OCI-LY1 (cell line): ENCODE measurements at regions not wholly inside any gene's neighbourhood (a gene's known extent, or its start where the extent isn't known, plus 50 kb on each side); places are given as distances from the start of the nearest gene placed in this dataset.

Experiments
- H2AFZ ChIP-seq: fragments of 200-600 bp; sonication (generic), shearing (Covaris generic); 2 replicates; pipeline ENCODE4 v1.6.0; 2014; ENCODE audit warnings: antibody characterized with exemption, mild to moderate bottlenecking, low read length
- H3F3A ChIP-seq: fragments of 200-600 bp; sonication (generic), shearing (Covaris generic); 2 replicates; pipeline ENCODE4 v1.6.0; 2014; ENCODE audit warnings: mild to moderate bottlenecking, antibody characterized with exemption, low read length, moderate library complexity; ENCODE audit not compliant: insufficient read depth
- H3K27ac ChIP-seq: fragments of 200-600 bp; sonication (generic); 2 replicates; pipeline ENCODE4 v1.5.1; 2014; ENCODE audit warnings: low read length, mixed run types, mild to moderate bottlenecking, low read depth; ENCODE audit not compliant: poor library complexity, severe bottlenecking
- H3K27me3 ChIP-seq: fragments of 200-600 bp; sonication (generic); 2 replicates; pipeline ENCODE4 v1.6.0; 2014; ENCODE audit warnings: antibody characterized with exemption, mild to moderate bottlenecking, low read length, moderate library complexity; ENCODE audit not compliant: insufficient read depth
- H3K36me3 ChIP-seq: fragments of 200-600 bp; sonication (generic); 2 replicates; pipeline ENCODE4 v1.6.1; 2014; ENCODE audit warnings: mild to moderate bottlenecking, antibody characterized with exemption, low read length, moderate library complexity, mixed read lengths; ENCODE audit not compliant: insufficient read depth
- H3K4me1 ChIP-seq: fragments of 200-600 bp; sonication (generic); 2 replicates; pipeline ENCODE4 v1.5.1; 2014; ENCODE audit warnings: mild to moderate bottlenecking, low read length, moderate library complexity; ENCODE audit not compliant: insufficient read depth, severe bottlenecking
- H3K4me2 ChIP-seq: fragments of 200-600 bp; sonication (generic), shearing (Covaris generic); 2 replicates; pipeline ENCODE4 v1.6.1; 2014; ENCODE audit warnings: low read length
- H3K4me3 ChIP-seq: fragments of 200-600 bp; sonication (generic); 2 replicates; pipeline ENCODE4 v1.5.1; 2014; ENCODE audit warnings: low read length, low read depth, mild to moderate bottlenecking, mixed read lengths; ENCODE audit not compliant: poor library complexity, severe bottlenecking
- H3K79me2 ChIP-seq: fragments of 200-600 bp; shearing (Covaris generic); 2 replicates; pipeline ENCODE4 v1.6.1; 2016; ENCODE audit warnings: mixed run types, low read length, mixed read lengths; ENCODE audit not compliant: insufficient read depth
- H3K9ac ChIP-seq: fragments of 200-600 bp; sonication (generic), shearing (Covaris generic); 2 replicates; pipeline ENCODE4 v1.6.1; 2014; ENCODE audit warnings: mild to moderate bottlenecking, low read length, mixed read lengths
- H3K9me2 ChIP-seq: fragments of 200-600 bp; sonication (generic), shearing (Covaris generic); 2 replicates; pipeline ENCODE4 v1.6.1; 2014; ENCODE audit warnings: low read depth, mild to moderate bottlenecking, low read length, mixed read lengths
- H3K9me3 ChIP-seq: fragments of 200-600 bp; shearing (Covaris generic); 2 replicates; pipeline ENCODE4 v1.6.1; 2014; ENCODE audit warnings: low read length, mixed read lengths
- H4K20me1 ChIP-seq: fragments of 200-600 bp; sonication (generic), shearing (Covaris generic); 2 replicates; pipeline ENCODE4 v1.6.0; 2016; ENCODE audit warnings: mild to moderate bottlenecking, low read length; ENCODE audit not compliant: insufficient read depth
- CTCF ChIP-seq: fragments of 200-600 bp; sonication (generic), shearing (Covaris generic); IDR thresholded peaks from 2 replicates; pipeline ENCODE4 v1.5.1; 2017; ENCODE audit warnings: mild to moderate bottlenecking, antibody characterized with exemption, low read length, moderate library complexity, mixed read lengths
- EZH2 ChIP-seq: fragments of 200-600 bp; sonication (generic), shearing (Covaris generic); IDR thresholded peaks from 2 replicates; pipeline ENCODE4 v1.8.0; 2017; ENCODE audit warnings: borderline replicate concordance, mixed run types, mild to moderate bottlenecking, antibody characterized with exemption, low read length, moderate library complexity, mixed read lengths

- H4K20me1 ChIP-seq, result no peaks in the 10 kb centered on the region
- H3K27ac ChIP-seq, result no peak overlapping the region
- H3K9ac ChIP-seq, result no peak overlapping the region
- no peaks in the 10 kb centered on the region for H3K4me1 ChIP-seq
- no peak for TF ChIP-seq EZH2
- no peak for TF ChIP-seq CTCF
- no peaks in the 10 kb centered on the region for H3F3A ChIP-seq
- no peaks in the 10 kb centered on the region for H3K36me3 ChIP-seq
- no peak overlapping the region for H3K4me2 ChIP-seq
- H3K9me3 ChIP-seq, result no peaks in the 10 kb centered on the region
- H3K79me2 ChIP-seq, result no peaks in the 10 kb centered on the region
- no peaks in the 10 kb centered on the region for H3K9me2 ChIP-seq
- H2AFZ ChIP-seq, result no peak overlapping the region
- no peaks in the 10 kb centered on the region for H3K27me3 ChIP-seq
- H3K4me3 ChIP-seq, result no peak overlapping the region
These were observed 57.0 kb downstream of the PHLDA1 start for GRCh38 chr12:75974323-75975187.

GRCh38 chr12:75971253-75971652 lies 60.3 kb downstream of the PHLDA1 start:
- Histone ChIP-seq H3K4me2 (no peak overlapping the region), H3K79me2 (no peaks in the 10 kb centered on the region), H3F3A (no peaks in the 10 kb centered on the region), H3K9me2 (no peaks in the 10 kb centered on the region), H3K36me3 (no peaks in the 10 kb centered on the region), H3K27me3 (no peaks in the 10 kb centered on the region), H3K27ac (no peak overlapping the region), H3K9ac (no peak overlapping the region), H3K9me3 (no peaks in the 10 kb centered on the region), H3K4me3 (no peak overlapping the region), H4K20me1 (no peaks in the 10 kb centered on the region), H3K4me1 (no peaks in the 10 kb centered on the region), H2AFZ (no peak overlapping the region)
- no peak for TF ChIP-seq CTCF
- TF ChIP-seq EZH2, result no peak

GRCh38 chr12:75970310-75970709 lies 61.3 kb downstream of the PHLDA1 start:
- Histone ChIP-seq H4K20me1 (no peaks in the 10 kb centered on the region), H3K4me2 (no peak overlapping the region), H3K27me3 (no peaks in the 10 kb centered on the region), H3K9ac (no peak overlapping the region), H3K4me1 (no peaks in the 10 kb centered on the region), H2AFZ (no peak overlapping the region), H3K4me3 (no peak overlapping the region), H3F3A (no peaks in the 10 kb centered on the region), H3K79me2 (no peaks in the 10 kb centered on the region), H3K36me3 (no peaks in the 10 kb centered on the region), H3K27ac (no peak overlapping the region), H3K9me3 (no peaks in the 10 kb centered on the region), H3K9me2 (no peaks in the 10 kb centered on the region)
- TF ChIP-seq EZH2 (no peak), CTCF (no peak)
